GM13976 (cell line): ENCODE measurements at regions not wholly inside any gene's neighbourhood (a gene's known extent, or its start where the extent isn't known, plus 50 kb on each side); places are given as distances from the start of the nearest gene placed in this dataset.

Experiments
- DNase-seq: peaks from one replicate; pipeline ENCODE4 v3.0.0; 2012; ENCODE audit warnings: low spot score
- in situ Hi-C: fragments of 300-500 bp; cut with MboI; formaldehyde crosslinking; loops from one replicate; pipeline ENCODE4 v1.12.0; 2022; ENCODE audit warnings: low sequenced_read_pairs, mixed read lengths, inconsistent platforms; ENCODE audit not compliant: unreplicated experiment
- TF ChIP-seq, protein P1 (sequence below): IDR thresholded peaks from 2 replicates; pipeline ENCODE4 v1.5.1; 2012; ENCODE audit warnings: borderline replicate concordance, mild to moderate bottlenecking; ENCODE audit not compliant: insufficient read depth; ENCODE audit errors: extremely low read depth, missing control alignments, control extremely low read depth

- in situ Hi-C loops: no loop called here
- DNase-seq: no peak
- TF ChIP-seq, protein P1, sequence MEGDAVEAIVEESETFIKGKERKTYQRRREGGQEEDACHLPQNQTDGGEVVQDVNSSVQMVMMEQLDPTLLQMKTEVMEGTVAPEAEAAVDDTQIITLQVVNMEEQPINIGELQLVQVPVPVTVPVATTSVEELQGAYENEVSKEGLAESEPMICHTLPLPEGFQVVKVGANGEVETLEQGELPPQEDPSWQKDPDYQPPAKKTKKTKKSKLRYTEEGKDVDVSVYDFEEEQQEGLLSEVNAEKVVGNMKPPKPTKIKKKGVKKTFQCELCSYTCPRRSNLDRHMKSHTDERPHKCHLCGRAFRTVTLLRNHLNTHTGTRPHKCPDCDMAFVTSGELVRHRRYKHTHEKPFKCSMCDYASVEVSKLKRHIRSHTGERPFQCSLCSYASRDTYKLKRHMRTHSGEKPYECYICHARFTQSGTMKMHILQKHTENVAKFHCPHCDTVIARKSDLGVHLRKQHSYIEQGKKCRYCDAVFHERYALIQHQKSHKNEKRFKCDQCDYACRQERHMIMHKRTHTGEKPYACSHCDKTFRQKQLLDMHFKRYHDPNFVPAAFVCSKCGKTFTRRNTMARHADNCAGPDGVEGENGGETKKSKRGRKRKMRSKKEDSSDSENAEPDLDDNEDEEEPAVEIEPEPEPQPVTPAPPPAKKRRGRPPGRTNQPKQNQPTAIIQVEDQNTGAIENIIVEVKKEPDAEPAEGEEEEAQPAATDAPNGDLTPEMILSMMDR: no peak
Observed at GRCh38 chr10:131531265-131532190, 220.0 kb upstream of the TCERG1L start.

DNA sequence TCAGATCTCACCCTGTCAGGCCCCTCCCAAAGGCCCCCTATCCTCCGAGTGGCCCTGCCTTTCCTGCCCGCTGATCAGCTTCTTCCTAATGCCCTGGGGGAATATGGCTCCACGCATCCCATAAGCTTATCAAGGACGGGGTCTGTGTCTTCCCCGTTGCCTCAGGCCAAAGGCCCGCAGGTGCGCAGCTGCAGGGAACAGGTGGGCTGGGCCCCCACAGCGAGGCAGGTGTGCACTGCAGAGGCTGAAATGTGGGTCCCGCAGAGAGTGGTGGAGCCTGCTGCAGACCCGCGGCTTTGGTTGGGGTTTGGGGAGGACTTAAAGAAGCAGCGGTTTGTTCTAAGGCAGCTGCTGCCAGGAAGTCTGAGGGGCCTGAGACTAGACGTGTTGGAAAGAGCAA lies 220.8 kb upstream of the TCERG1L start:
- TF ChIP-seq, protein P1: no peak
- no peak for DNase-seq
- in situ Hi-C loops: no loop called here

GRCh38 chr10:131532745-131533341 lies 221.3 kb upstream of the TCERG1L start:
- no peak for DNase-seq
- TF ChIP-seq, protein P1: no peak
- in situ Hi-C loops: no loop called here

DNA sequence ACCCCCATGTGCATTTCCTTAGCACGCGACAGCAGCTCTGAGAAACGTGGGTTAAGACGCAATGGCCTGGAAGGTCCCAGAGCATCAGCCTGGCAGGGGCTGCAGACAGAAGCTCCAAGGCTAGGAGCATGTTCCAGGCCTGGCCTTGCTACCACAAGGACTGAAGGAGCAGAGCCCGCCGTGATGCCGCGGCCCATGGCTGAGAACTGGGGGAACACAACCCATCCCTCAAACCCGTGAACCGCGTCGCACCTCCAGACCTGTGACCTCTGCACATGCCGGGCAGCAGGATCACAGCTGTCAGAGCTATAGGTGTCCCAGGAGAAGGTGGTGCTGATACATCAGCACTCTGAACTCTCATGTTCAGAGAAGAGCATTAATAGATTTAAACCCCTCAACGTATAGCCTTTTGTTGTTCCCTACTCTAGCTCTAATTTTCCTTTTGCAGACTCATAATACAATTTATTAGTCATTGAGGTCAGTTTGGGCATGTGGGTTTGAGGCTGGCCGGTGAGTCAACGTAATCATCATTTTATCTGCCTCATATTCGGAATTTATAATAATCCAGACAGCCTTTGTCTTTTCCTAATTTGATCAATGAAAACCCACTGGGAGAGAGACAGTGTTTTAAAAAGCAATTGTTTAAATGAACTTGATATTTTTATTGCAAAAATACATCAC lies 222.5 kb upstream of the TCERG1L start:
- in situ Hi-C loops: no loop called here
- TF ChIP-seq, protein P1: no peak
- no peak for DNase-seq

DNA sequence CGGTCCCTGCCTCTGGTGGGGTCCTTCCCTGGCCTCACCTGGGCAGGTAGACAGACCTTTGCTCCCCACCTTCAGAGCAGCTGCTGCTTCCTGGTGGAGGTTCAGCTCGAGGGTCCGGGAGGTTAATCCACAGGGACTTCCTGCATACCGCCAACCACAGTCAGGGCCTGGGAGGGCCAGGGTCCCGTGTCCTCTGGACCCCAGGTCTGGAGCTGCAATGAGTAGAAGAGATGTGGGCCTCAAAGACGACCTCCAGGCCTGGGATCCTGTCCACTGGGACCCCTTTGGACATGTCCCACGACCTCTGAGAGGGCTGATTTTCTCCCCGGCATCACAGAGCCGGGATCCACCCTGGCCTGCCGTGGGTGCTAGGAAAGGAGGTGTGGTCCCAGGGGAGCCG lies 223.3 kb upstream of the TCERG1L start:
- DNase-seq: no peak
- in situ Hi-C loops: no loop called here
- TF ChIP-seq, protein P1: no peak

DNA sequence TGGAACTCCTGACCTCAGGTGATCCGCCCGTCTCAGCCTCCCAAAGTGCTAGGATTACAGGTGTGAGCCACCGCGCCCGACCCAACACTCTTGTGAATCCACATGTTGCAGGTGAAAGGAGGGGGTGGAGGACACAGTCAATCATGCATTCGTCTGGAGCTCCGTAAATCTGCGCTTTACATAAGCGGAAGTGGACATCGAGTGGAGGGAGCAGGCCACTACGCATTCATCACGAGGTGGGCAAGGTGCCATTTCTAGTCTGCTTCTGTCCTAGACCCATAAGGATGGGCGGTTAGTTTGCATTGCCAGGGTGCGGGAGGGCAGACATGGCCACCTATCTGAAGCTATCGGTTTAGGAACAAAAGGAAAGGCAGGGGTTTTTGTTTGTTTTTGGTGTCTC lies 225.2 kb upstream of the TCERG1L start:
- DNase-seq: no peak
- in situ Hi-C loops: no loop called here
- TF ChIP-seq, protein P1: no peak
